NCI-H2196 treated with DMSO at 0.1 percent for 48 hours (cell line): ENCODE measurements at regions not wholly inside any gene's neighbourhood (a gene's known extent, or its start where the extent isn't known, plus 50 kb on each side); places are given as distances from the start of the nearest gene placed in this dataset.
"Not testable (repeated sequence)": the region's sequence is repeated elsewhere in the genome, so short reads cannot be mapped to it uniquely, and the experiment has no call there.

Experiments
- DNase-seq: peaks from one replicate; lab custom pipeline; 2025; ENCODE audit not compliant: unreplicated experiment; lab: John Stamatoyannopoulos, UW

GRCh38 chr4:131883181-131883580, 1265.9 kb upstream of the PCDH10 start:
- DNase-seq, result not testable (repeated sequence)

GRCh38 chr4:131925662-131926061, 1223.4 kb upstream of the PCDH10 start:
- not testable (repeated sequence) for DNase-seq

GRCh38 chr4:131967646-131968045, 1181.4 kb upstream of the PCDH10 start:
- not testable (repeated sequence) for DNase-seq

- DNase-seq, result no peak
Measured at GRCh38 chr4:131974730-131975129, 1174.4 kb upstream of the PCDH10 start.

GRCh38 chr4:131975276-131976132, 1173.6 kb upstream of the PCDH10 start:
- not testable (repeated sequence) for DNase-seq

GRCh38 chr4:131976133-131977002, 1172.7 kb upstream of the PCDH10 start:
- not testable (repeated sequence) for DNase-seq

- DNase-seq, result no peak
Measured at GRCh38 chr4:131978120-131978519, 1171.0 kb upstream of the PCDH10 start.

GRCh38 chr4:131989576-131989975, 1159.5 kb upstream of the PCDH10 start:
- no peak for DNase-seq

GRCh38 chr4:132001542-132001941, 1147.6 kb upstream of the PCDH10 start:
- no peak for DNase-seq

GRCh38 chr4:132003593-132003992, 1145.5 kb upstream of the PCDH10 start:
- DNase-seq, result no peak

GRCh38 chr4:132015321-132015720, 1133.8 kb upstream of the PCDH10 start:
- no peak for DNase-seq

- no peak for DNase-seq
Measured at GRCh38 chr4:132016703-132017350, 1132.3 kb upstream of the PCDH10 start.

- DNase-seq, result no peak
Measured at GRCh38 chr4:132026166-132026565, 1122.9 kb upstream of the PCDH10 start.

- DNase-seq, result no peak
Measured at GRCh38 chr4:132026816-132027215, 1122.3 kb upstream of the PCDH10 start.

- no peak for DNase-seq
Measured at GRCh38 chr4:132056496-132056895, 1092.6 kb upstream of the PCDH10 start.

- DNase-seq, result no peak
Measured at GRCh38 chr4:132059227-132059626, 1089.9 kb upstream of the PCDH10 start.

GRCh38 chr4:132062611-132063239, 1086.4 kb upstream of the PCDH10 start:
- no peak for DNase-seq

- DNase-seq, result no peak
Measured at GRCh38 chr4:132063829-132064228, 1085.3 kb upstream of the PCDH10 start.

GRCh38 chr4:132065940-132066495, 1083.1 kb upstream of the PCDH10 start:
- DNase-seq, result no peak

GRCh38 chr4:132071815-132072214, 1077.3 kb upstream of the PCDH10 start:
- no peak for DNase-seq

- DNase-seq, result no peak
Measured at GRCh38 chr4:132076829-132077228, 1072.3 kb upstream of the PCDH10 start.
